Fibroblast of mammary gland (primary cell): ENCODE measurements at regions not wholly inside any gene's neighbourhood (a gene's known extent, or its start where the extent isn't known, plus 50 kb on each side); places are given as distances from the start of the nearest gene placed in this dataset.
A peak's percentile ranks its signal among the peaks of the same experiment; 100 is the strongest.

ENCODE experiments used
- DNase-seq: peaks from one replicate; pipeline ENCODE4 v3.0.0-alpha.2; 2010; ENCODE audit warnings: low read depth
- H3K4me3 ChIP-seq: 2 replicates; pipeline ENCODE4 v1.5.1; 2011; ENCODE audit warnings: low read depth, mild to moderate bottlenecking, low read length, moderate library complexity; ENCODE audit not compliant: control insufficient read depth
- CTCF ChIP-seq: conservative IDR thresholded peaks from 2 replicates; pipeline ENCODE4 v1.5.1; 2011; ENCODE audit warnings: low read depth, low read length, inconsistent platforms; ENCODE audit not compliant: control insufficient read depth, insufficient read depth

- H3K4me3 ChIP-seq: no peak overlapping the region
- DNase-seq: no peak
- TF ChIP-seq CTCF: no peak
These were observed 280.1 kb downstream of the SKAP2 start for GRCh38 chr7:26584326-26584725.

- H3K4me3 ChIP-seq: no peak overlapping the region
- TF ChIP-seq CTCF: no peak
- DNase-seq: peak; percentile 17
These were observed 279.3 kb downstream of the SKAP2 start for GRCh38 chr7:26584987-26585665.

- TF ChIP-seq CTCF: no peak
- no peak overlapping the region for H3K4me3 ChIP-seq
- DNase-seq: no peak
These were observed 276.9 kb downstream of the SKAP2 start for GRCh38 chr7:26587536-26587935.

- TF ChIP-seq CTCF: no peak
- no peak overlapping the region for H3K4me3 ChIP-seq
- DNase-seq: no peak
These were observed 275.9 kb downstream of the SKAP2 start for GRCh38 chr7:26588511-26588910.

GRCh38 chr7:26590709-26591108 is 273.7 kb downstream of the SKAP2 start:
- H3K4me3 ChIP-seq: no peak overlapping the region
- TF ChIP-seq CTCF: no peak
- no peak for DNase-seq

GRCh38 chr7:26592011-26592410 is 272.4 kb downstream of the SKAP2 start:
- H3K4me3 ChIP-seq: no peak overlapping the region
- no peak for TF ChIP-seq CTCF
- DNase-seq: no peak

- TF ChIP-seq CTCF: no peak
- no peak for DNase-seq
- no peak overlapping the region for H3K4me3 ChIP-seq
These were observed 271.0 kb downstream of the SKAP2 start for GRCh38 chr7:26593393-26593792.
